ENCODE measurements at regions not wholly inside any gene's neighbourhood (a gene's known extent, or its start where the extent isn't known, plus 50 kb on each side); places are given as distances from the start of the nearest gene placed in this dataset.

GRCh38 chr2:16487686-16488085 is 177.9 kb downstream of the CYRIA start:
- TF ChIP-seq PATZ1 (CRISPR knock-in tag; IDR thresholded peaks at IDR 0.05; ENCODE audit: borderline replicate concordance): no peak
- TF ChIP-seq PPARA (CRISPR knock-in tag; IDR thresholded peaks at IDR 0.05; ENCODE audit: borderline replicate concordance): no peak
- no peak for TF ChIP-seq ZNF8 (CRISPR knock-in tag; IDR thresholded peaks at IDR 0.05)
- peak; percentile 81; the same call in 1 of the 2 replicates for TF ChIP-seq ZNF70 (CRISPR knock-in tag; IDR thresholded peaks at IDR 0.05)
- TF ChIP-seq RARB (CRISPR knock-in tag; IDR thresholded peaks at IDR 0.05): no peak
- no peak for TF ChIP-seq CREB5 (CRISPR knock-in tag; IDR thresholded peaks at IDR 0.05; ENCODE audit: low read depth)
- TF ChIP-seq BACH2 (CRISPR knock-in tag; IDR thresholded peaks at IDR 0.05; ENCODE audit: borderline replicate concordance): no peak
- no peak for TF ChIP-seq ZFP30 (CRISPR knock-in tag; IDR thresholded peaks at IDR 0.05)
- no peak for TF ChIP-seq ESRRG (CRISPR knock-in tag; IDR thresholded peaks at IDR 0.05)
- TF ChIP-seq POU6F1 (CRISPR knock-in tag; IDR thresholded peaks at IDR 0.05; ENCODE audit: borderline replicate concordance, low read depth): no peak
- no peak for TF ChIP-seq TSHZ2 (CRISPR knock-in tag; IDR thresholded peaks at IDR 0.05)
- TF ChIP-seq SNAI2 (CRISPR knock-in tag; IDR thresholded peaks at IDR 0.05): no peak
